ENCODE measurements at regions not wholly inside any gene's neighbourhood (a gene's known extent, or its start where the extent isn't known, plus 50 kb on each side); places are given as distances from the start of the nearest gene placed in this dataset.

GRCh38 chr2:129910446-129911362, 68.8 kb upstream of the RAB6C start:
- Histone ChIP-seq H3K9me2 (replicated peaks; ENCODE audit: insufficient read depth) (no peaks in the 10 kb centered on the region), H3K27ac (no peak overlapping the region), H3K27me3 (no peaks in the 10 kb centered on the region), H3K9me3 (ENCODE audit: low read depth) (no peaks in the 10 kb centered on the region), H3K36me3 (replicated peaks; ENCODE audit: insufficient read depth, low read depth) (no peaks in the 10 kb centered on the region), H4K20me1 (ENCODE audit: insufficient read depth, poor library complexity, severe bottlenecking) (no peaks in the 10 kb centered on the region), H3K4me1 (ENCODE audit: insufficient read depth) (no peaks in the 10 kb centered on the region), H2AFZ (no peak overlapping the region), H3K4me3 (no peak overlapping the region), H3K79me2 (no peaks in the 10 kb centered on the region), H3K4me2 (no peak overlapping the region)
- TF ChIP-seq EZH2phosphoT487 (IDR thresholded peaks at IDR 0.05; ENCODE audit: low read depth, severe bottlenecking, unreplicated experiment) (no peak), CTCF (IDR thresholded peaks at IDR 0.05; ENCODE audit: poor library complexity) (no peak), EZH2 (IDR thresholded peaks at IDR 0.05; ENCODE audit: borderline replicate concordance) (no peak)
- no peak for DNase-seq (ENCODE audit: low spot score)
- WGBS (ENCODE audit: low lambda C conversion rate, missing lambda C conversion rate), result 91% methylated on average over 10 of the region's 10 CpGs

- Histone ChIP-seq H4K20me1 (ENCODE audit: insufficient read depth, poor library complexity, severe bottlenecking) (no peaks in the 10 kb centered on the region), H3K4me2 (no peak overlapping the region), H3K27ac (no peak overlapping the region), H3K9me2 (replicated peaks; ENCODE audit: insufficient read depth) (no peaks in the 10 kb centered on the region), H3K4me1 (ENCODE audit: insufficient read depth) (no peaks in the 10 kb centered on the region), H3K9me3 (ENCODE audit: low read depth) (no peaks in the 10 kb centered on the region), H3K27me3 (no peaks in the 10 kb centered on the region), H3K79me2 (no peaks in the 10 kb centered on the region), H3K36me3 (replicated peaks; ENCODE audit: insufficient read depth, low read depth) (no peaks in the 10 kb centered on the region), H2AFZ (no peak overlapping the region), H3K4me3 (no peak overlapping the region)
- TF ChIP-seq CTCF (IDR thresholded peaks at IDR 0.05; ENCODE audit: poor library complexity), result no peak
- no peak for TF ChIP-seq EZH2 (IDR thresholded peaks at IDR 0.05; ENCODE audit: borderline replicate concordance)
- WGBS (ENCODE audit: low lambda C conversion rate, missing lambda C conversion rate), result 93% methylated on average over 17 of the region's 17 CpGs
- no peak for DNase-seq (ENCODE audit: low spot score)
Measured at GRCh38 chr2:129911363-129912065, 68.0 kb upstream of the RAB6C start.

GRCh38 chr2:129912066-129912820, 67.2 kb upstream of the RAB6C start:
- Histone ChIP-seq H3K4me1 (ENCODE audit: insufficient read depth) (no peaks in the 10 kb centered on the region), H3K9me3 (ENCODE audit: low read depth) (no peaks in the 10 kb centered on the region), H3K4me3 (no peak overlapping the region), H3K4me2 (no peak overlapping the region), H3K36me3 (replicated peaks; ENCODE audit: insufficient read depth, low read depth) (no peaks in the 10 kb centered on the region), H2AFZ (no peak overlapping the region), H3K9me2 (replicated peaks; ENCODE audit: insufficient read depth) (no peaks in the 10 kb centered on the region), H3K79me2 (no peaks in the 10 kb centered on the region), H3K27ac (no peak overlapping the region), H3K27me3 (no peaks in the 10 kb centered on the region), H4K20me1 (ENCODE audit: insufficient read depth, poor library complexity, severe bottlenecking) (no peaks in the 10 kb centered on the region)
- 96% methylated on average over 24 of the region's 24 CpGs for WGBS (ENCODE audit: low lambda C conversion rate, missing lambda C conversion rate)
- no peak for DNase-seq (ENCODE audit: low spot score)
- TF ChIP-seq EZH2 (IDR thresholded peaks at IDR 0.05; ENCODE audit: borderline replicate concordance) (no peak), EZH2phosphoT487 (IDR thresholded peaks at IDR 0.05; ENCODE audit: low read depth, severe bottlenecking, unreplicated experiment) (no peak), CTCF (IDR thresholded peaks at IDR 0.05; ENCODE audit: poor library complexity) (no peak)
